ENCODE measurements at regions not wholly inside any gene's neighbourhood (a gene's known extent, or its start where the extent isn't known, plus 50 kb on each side); places are given as distances from the start of the nearest gene placed in this dataset.
"Not testable (repeated sequence)": the region's sequence is repeated elsewhere in the genome, so short reads cannot be mapped to it uniquely, and the experiment has no call there.

DNA sequence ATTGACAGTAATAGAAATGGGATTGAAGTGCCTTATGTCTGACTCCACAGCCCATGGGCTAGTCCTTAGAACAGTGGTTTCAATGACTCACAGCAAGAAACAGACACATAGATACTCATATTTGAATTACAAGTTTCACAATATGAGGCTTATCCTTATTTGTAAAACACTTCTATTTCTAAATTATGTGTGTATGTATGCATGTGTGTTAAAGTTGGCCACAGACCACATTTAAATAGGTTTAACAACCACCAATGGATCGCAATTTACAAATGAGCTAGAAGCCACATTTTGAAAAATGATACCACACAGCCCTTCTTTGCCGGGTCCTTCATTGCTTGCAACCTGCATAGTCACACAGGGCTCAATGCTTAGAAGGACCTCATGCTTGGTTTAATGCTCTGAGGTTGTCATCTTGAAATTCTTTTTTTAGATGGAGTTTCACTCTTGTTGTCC lies 157.8 kb upstream of the PREP start:
- DNase-seq = no peak

DNA sequence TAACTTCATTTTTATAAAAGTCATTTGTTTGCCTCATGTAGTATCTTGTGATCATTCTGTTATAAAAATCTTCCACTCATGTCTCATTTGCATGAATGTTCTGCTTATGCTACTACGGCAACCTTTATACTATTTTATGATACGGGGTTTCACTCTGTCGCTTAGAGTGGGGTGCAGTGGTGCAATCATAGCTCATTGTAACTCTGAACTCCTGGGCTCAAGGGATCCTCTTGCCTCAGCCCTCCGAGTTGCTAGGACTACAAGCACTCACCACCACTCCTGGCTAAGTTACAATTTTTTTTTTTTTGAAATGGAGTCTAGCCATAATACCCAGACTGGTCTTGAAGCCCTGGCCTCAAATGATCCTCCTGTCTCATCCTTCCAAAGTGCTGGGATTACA lies 154.4 kb upstream of the PREP start:
- no peak for DNase-seq

DNA sequence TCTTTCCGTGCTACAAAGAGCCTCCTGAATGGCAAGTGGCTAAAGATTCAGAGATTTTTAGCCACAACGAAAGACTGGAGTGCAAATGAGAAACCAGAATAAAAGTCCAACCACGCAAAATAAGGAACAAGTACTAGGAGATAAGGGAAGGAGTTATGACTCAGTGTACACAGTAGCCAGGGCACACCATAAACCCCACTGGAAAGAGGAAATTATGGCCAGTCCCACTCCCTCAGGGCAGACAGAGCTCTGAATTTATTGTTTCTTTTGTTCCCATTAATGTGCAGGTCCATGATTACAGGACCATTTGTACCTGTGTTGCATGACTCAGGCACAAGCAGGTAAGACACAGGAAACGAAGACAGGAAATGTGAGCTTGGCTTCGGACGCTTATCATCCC lies 150.3 kb upstream of the PREP start:
- no peak for DNase-seq

DNA sequence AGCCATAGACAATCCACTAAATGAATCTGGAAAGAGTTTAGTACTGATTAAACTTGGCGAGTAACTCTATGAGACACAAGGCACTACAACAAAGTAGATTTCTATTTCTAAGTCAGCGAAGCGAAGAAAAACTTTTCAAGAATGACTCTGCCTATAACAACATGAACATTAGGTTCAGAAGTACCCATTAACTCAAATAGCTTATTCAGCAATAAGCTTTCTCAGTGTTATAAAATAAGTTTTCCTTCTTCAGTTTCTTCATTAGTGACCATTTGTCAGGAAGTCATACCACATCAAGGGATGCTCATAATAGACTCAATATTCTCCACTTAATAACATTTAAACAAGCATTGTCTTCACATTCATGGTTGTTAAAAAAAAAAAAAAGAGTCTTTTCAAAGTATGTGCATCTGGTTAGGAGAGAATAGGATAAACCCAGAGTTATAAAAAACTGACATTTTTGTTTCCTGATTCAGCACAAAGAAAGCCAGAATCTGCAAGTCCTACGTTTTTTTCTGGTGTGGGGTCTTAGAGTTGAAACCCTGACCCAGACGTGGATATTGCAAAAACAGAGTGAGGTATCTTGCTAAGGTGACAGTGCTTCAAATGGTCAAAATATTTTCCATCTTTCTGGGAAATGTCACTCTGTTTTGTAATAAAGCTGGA lies 148.2 kb upstream of the PREP start:
- no peak for DNase-seq

DNA sequence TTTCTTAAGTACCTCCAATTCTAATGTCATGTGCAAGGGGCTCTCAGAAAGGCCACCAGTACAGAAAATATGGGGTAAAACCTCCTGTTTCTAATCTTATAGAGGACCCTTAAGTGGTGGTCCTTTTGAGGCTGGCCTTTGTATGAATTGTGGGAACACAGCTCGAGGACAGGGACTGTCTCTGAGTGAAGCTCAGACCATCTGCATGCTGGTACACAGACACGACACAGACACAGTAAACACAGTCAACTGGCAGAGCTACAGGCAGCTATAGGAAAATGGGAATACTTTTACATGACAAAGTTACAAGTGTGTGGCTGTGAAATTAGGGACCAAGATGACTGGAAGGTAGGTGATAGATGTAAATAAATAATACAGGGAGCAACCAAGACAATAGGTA lies 143.9 kb upstream of the PREP start:
- DNase-seq = no peak

DNA sequence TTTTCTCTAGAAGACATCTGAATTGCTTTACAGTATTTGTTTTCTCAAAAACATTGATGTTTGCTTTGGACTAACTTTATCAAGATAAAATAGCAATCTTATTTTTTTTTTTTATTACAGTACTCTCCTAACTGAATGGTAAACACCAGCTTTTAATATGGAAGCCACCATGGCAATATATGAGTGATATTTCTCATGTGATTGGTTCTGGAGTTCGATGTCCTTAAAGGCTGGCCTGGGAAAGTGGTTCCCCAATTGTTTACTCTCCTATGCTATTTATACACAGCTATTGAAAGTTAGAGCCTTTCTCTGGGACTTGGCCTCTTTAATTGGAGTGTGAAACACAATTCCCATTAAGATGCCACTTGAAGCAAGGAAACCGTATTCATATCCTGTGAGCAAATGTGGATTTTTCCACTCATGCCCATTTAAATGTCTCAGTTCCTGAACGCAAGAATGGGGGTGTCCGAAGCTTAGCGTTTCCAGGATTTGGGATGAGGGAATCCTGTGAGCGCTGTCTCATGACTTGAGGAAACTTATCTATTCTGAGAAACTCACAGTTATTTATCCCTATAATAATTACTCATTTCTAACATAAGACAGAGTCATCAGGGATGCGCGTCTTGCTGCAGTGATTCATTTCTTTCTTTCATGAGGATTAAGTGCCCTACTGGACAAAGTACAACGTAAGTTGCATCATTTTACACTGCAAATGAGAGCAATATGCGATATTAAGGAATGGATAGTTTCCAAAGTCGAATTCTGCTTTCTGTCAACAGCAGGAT lies 143.3 kb upstream of the PREP start:
- no peak for DNase-seq

DNA sequence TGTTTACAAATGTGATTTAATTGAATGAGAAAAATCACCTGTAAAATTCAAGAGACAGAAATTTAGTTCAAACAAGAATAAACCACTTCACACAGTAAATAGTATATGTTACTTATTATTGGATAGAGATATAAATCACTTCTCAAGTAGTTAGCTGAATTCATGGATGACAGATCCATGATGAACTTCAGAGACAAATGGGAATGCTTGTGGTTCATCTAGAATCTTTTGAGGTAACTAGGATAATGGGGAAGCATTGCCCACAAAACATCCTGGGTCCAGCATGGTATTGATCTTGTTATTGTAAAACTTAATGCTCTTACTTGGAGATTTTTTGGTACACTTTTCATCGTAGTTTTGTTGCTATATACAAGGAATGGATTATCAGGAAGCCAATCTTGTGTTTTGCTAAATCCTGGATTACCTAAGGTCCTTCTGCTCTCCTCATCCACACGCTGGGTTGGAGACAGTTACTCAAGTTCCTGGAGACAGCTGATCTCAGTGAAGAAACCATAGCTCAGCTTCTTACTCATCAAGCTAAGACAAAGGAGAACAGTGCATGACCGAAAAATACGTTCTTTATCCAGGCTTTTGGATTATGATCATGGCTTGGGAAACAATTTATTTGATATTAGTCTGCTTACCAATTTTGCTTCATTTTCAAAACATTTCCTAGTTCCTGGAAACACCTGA lies 142.5 kb upstream of the PREP start:
- no peak for DNase-seq

DNA sequence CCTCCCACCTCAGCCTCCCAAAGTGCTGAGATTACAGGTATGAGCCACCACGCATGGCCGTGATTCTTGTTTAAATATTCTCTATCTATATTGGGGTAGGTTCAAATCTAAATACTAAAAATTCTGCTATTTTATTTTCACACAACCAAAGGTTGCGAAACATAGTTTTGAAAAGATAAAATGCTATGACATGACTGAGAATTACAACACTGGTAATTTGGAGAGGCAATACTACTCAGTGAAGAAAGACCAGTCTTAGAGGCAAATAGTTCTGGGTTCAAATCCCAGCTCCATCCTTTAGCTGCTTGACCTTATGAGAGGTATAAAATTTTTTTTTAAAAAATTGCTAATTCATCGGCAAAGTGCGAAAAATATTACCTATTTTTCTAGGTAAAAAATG lies 137.0 kb upstream of the PREP start:
- DNase-seq = no peak

DNA sequence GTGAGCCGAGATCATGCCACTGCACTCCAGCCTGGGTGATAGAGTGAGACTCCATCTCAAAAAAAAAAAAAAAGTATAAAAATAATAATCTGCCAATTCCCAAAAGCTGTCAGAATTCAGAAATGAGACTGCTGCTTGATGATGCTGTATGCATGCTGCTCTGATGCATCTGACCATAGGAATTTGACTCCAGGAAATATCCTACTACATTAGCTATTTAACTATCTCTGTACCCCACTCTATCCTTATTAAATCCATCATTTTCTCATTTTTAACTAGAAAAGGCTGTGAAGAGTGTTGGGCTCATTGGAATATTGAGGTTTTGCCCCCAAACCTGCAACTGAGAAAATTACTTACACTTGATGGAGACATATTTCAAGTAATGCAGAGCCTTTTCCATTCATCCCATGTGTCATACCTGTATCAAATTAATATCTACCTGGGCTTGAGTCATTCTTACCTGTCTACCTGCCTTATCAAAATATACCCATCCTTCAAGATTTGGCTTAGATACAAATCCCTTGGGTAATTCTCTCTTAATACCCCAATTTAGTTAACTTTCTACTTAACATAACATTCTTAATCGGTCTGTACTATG lies 135.2 kb upstream of the PREP start:
- no peak for DNase-seq

DNA sequence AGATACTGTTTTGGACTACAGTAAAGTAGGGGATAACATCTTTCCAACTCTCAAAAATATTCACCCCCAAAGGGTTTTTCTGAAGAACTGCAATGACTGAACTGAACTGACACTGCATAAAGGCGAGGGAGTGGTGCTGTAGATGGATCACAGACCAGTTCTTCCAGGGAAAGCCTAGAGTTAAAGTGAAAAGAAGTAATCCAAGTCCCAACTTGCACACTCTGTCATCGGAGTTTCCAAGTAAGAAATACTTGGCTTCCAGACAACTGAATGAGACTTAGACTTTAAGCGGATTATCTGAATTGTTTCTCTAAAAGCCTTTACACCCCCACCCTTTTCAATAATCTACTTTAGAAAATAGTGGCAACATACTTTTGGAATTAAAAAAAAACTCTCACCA lies 134.1 kb upstream of the PREP start:
- no peak for DNase-seq

DNA sequence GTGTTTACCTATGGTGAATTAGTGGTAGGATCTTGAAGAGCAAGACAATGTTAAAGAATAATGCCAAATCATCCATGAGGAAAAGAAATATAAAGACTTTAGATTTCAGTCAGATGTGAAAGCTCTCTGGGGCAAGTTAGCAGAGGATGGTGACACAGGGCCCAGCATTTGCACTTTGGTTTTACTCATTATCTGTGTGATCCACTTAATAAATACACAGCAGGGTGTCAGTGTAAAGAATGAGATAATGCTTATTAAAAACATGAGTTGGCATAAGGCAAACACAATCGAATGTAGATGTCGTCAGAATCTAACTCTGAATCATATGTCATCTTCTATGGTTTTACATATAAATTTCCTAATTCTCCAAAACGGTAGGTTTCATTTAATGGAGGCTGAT lies 130.4 kb upstream of the PREP start:
- DNase-seq = no peak

DNA sequence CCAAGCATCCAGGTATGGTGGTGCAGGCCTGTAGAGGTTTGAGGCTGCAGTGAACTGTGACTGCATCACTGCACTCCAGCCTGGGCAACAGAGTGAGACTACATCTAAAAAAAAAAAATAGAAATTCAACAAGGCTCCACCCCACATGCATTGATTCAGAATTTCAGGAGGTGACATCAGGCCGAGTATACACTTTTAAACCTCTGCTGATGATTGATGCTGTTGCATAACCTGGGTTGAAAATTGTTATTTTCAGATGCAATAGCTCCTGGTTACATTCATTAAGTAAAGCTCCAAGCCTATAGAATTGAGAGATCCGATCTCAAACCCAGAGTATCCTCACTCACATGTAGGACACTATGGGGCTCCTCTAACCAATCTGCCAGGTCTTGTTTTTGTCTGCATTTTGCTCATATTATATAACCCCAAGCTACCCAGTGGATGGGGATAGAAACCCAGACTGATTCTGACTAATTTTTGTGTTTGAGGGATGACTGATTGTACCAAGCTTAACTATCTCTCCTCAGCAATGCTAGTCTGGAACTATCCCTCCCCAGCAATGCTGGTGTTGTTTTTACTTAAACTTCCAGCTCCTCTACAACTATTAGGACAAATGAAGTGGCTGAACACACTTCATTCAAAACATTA lies 123.5 kb upstream of the PREP start:
- no peak for DNase-seq

DNA sequence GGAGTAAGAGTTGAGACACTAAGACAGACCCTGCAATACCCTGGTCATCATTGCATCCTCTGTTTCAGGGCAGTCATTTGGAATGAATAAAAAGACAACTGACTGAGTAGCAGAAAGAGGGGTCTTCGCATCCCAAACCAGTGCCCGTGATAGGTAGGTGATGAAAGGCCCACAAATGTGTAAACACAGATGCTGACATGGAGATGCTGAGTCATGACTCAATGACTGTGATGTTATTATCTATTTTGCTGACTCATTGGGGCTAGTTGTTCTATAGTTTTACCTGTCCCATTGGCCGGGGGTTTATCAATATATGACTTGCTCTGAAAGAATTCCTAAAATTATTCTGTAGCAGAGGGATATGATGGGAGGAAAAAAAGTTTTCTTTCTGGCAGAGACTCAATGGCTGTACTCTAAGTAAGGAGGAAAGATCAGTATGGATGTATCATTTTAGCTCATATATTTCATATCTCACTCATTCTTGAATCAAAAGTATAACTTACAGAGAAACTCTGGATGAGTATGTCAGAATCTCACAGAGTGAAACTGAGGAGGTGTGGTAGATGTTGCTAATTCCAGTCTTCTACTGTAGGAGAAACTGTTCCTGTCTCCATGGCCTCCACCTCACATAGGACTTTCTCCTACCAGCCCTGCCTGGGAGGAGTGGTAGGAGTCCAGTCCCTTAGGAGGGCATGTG lies 119.9 kb upstream of the PREP start:
- DNase-seq = no peak

DNA sequence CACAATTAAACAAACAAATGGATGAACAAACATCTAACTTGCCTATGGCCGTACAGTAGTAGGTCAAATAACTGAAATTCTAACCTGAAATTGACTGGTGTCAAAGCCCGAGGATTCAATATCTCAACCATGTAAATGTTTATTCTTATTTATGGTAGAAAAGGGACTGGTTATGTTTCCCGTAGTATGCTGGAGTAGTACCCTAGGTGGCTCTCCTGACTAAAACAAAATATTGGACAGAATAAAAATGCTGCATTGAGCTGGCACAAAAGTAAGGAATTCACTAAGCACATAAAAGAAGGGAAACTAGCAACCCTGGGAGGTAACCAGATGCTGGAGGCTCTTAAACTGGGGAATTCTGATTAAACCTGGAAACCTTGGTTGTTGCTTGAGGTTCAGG lies 117.1 kb upstream of the PREP start:
- no peak for DNase-seq

DNA sequence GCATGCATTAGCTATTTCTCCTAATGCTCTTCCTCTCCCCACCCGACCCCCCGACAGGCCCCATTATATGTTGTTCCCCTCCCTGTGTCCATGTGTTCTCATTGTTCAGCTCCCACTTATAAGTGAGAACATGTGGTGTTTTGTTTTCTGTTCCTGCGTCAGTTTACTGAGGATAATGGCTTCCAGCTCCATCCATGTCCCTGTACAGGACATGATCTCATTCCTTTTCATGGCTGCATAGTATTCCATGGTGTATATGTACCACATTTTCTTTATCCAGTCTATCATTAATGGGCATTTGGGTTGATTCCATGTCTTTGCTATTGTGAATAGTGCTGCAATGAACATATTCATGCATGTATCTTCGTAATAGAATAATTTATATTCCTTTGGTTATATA lies 116.1 kb upstream of the PREP start:
- DNase-seq = not testable (repeated sequence)

DNA sequence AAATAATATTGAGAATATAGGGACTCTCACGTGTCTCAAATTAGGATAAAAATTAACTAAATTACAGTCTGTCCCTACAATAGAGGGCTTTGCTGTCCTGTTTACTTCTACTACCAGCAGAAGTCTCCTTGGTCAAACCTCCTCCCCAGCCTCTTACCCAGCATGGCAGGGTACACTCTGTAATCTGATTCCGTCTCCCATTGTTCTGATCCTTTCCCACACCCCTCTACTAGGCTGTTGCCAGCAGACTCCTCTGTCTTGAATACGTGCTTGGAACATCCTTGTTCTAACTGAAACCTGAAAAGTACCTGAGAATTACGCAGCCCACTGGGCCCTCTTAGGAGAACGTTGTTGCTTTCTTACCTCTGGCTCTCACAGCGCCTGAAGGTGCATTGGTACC lies 112.2 kb upstream of the PREP start:
- no peak for DNase-seq

DNA sequence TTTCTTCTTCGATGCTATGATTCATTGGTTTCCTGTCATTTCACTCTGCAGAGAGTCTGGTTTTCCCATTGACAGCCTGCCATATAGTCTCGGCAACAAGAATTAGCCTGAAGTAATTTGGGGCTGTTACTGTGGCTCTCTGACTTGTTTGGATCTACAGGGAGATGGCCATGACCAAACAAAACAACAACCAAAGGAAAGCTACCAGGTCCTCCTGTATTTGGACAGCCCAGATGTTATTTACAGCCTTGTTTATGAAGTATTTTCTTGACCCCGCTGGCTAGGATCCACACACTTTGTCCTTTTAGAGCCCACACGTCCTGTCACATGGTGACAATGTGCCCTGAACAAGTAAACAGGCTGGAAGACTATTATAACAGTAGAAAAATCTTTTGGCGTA lies 111.4 kb upstream of the PREP start:
- no peak for DNase-seq

DNA sequence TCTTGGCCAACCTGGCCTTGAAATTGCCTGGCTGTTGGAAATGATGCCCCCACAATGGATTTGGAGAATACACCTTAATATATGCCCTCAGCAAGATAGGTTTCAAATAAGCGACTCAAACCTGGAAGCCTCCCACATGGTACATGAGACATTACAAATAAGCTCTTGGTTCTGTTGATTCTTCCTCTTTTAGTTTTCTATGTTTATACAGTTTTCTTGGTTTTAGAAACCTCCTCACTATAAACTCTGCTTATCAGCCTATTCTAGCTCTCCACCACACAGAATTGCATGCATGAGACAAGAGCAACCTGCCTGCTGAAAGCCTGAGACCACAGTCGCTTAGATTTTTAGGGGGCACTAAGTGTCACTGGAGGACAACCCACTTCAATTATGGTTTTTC lies 108.8 kb upstream of the PREP start:
- DNase-seq = no peak

DNA sequence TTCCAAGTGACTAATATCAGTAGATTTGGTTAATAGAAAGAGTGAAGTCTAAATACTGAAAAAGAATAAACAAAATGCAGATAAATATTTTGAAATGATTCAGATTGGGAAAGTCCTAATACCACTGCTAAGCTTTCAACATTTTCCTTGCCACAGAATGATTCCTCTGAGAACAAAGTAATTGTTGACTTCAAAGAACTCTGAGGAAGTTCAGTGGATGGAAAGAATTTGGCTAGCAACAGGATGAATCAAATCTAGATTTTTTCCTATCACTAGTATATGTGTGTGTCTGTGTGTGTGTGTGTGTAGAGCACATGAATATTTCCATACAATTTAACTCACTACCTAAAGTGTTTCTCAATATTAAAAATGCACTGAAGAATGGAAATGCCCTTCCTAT lies 107.9 kb upstream of the PREP start:
- no peak for DNase-seq

DNA sequence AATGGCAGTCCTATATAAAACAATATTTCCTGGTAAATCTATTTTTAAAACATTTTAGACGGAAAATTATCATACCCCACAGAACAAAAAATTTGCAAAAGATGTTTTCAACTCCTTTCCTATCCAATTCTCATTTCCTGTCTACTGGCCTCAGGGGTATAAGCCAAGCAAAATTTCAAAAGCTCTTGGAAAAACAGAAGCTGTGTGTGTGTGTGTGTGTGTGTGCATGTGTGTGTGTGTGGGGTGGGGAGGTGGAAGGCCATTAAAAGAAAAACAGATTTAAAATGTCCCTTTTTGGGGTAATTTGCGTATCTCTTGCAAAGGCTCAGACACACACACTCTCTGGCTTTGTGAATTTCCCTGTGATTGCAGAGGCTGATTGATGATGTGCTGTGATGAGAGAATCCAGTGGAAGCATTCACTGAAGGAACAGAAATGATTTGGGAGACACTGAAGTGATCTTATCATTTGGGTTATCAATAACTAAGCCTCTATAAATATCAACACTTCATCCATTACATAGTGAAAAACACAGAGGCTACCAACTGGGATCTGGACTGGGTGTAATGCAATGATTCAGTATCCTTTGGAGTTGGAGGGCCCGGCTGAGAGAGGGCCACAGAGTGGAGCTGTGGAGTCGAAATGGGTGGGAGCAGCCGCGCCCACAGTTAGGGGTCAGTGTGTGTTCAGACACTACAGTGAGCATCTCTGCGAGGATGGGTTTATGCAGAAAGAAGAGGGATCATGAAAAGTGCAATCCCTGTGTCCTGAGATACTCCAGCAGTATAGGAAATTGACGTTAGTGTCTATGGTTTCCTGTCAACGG lies 106.8 kb upstream of the PREP start:
- no peak for DNase-seq

DNA sequence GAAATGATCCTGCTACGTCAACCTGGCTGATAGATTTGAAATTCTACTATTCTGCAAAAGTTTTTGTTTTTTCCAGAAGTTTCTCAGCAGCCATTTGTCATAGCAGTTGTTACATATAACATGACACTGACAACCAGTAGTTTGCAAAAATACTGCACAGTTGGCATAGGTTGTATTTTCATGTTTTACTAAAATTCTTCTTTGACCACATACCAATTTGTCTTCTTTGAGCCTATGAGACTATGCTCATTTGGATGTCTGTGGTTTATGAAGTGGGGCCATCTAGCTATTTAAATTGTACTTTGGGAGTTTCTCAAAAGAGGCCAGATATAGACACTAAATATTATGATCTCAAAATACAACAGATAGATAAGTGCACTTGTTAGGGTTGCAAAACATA lies 104.9 kb upstream of the PREP start:
- DNase-seq = no peak

DNA sequence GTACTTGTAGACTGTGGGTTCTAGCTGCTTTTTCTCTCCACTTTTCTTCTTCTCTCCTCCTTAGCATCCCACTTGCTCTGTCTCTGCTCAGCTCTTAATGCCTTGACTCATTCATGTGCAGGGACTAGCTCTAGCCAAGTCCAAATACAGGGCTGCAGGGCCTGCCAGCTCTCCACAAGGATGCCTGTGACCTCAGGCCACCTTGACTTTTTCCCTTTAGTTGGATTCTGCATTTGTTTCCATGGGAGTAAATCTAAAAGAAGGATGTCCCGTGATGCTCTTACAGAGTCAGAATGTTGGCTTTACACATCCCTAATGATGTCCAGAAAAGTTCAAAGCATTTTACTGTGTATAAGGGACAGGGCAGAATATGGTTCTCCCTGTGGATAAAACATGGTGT lies 101.8 kb upstream of the PREP start:
- no peak for DNase-seq

Data from activated CD4-positive, alpha-beta T cell treated with anti-CD3 and anti-CD28 coated beads for 1 hour (primary cell).